ENCODE measurements at regions not wholly inside any gene's neighbourhood (a gene's known extent, or its start where the extent isn't known, plus 50 kb on each side); places are given as distances from the start of the nearest gene placed in this dataset.

GRCh38 chr7:41311301-41311700, 391.6 kb downstream of the INHBA start:
- TF ChIP-seq, protein P1, sequence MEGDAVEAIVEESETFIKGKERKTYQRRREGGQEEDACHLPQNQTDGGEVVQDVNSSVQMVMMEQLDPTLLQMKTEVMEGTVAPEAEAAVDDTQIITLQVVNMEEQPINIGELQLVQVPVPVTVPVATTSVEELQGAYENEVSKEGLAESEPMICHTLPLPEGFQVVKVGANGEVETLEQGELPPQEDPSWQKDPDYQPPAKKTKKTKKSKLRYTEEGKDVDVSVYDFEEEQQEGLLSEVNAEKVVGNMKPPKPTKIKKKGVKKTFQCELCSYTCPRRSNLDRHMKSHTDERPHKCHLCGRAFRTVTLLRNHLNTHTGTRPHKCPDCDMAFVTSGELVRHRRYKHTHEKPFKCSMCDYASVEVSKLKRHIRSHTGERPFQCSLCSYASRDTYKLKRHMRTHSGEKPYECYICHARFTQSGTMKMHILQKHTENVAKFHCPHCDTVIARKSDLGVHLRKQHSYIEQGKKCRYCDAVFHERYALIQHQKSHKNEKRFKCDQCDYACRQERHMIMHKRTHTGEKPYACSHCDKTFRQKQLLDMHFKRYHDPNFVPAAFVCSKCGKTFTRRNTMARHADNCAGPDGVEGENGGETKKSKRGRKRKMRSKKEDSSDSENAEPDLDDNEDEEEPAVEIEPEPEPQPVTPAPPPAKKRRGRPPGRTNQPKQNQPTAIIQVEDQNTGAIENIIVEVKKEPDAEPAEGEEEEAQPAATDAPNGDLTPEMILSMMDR (IDR thresholded peaks at IDR 0.05): no peak
- TF ChIP-seq EP300 (IDR thresholded peaks at IDR 0.05): no peak
- no peak for TF ChIP-seq POLR2A (IDR thresholded peaks at IDR 0.05; ENCODE audit: low read depth)
- no peak for TF ChIP-seq POLR2AphosphoS5 (IDR thresholded peaks at IDR 0.05)
